ENCODE measurements at regions not wholly inside any gene's neighbourhood (a gene's known extent, or its start where the extent isn't known, plus 50 kb on each side); places are given as distances from the start of the nearest gene placed in this dataset.

GRCh38 chr12:97173688-97174410, 266.8 kb downstream of the NEDD1 start:
- no peak for TF ChIP-seq CTCF (IDR thresholded peaks at IDR 0.05; ENCODE audit: low read length)
- TF ChIP-seq EZH2 (IDR thresholded peaks at IDR 0.05; ENCODE audit: borderline replicate concordance, low read length), result no peak
